SK-MEL-5 (cell line): ENCODE measurements at regions not wholly inside any gene's neighbourhood (a gene's known extent, or its start where the extent isn't known, plus 50 kb on each side); places are given as distances from the start of the nearest gene placed in this dataset.

Source experiments
- DNase-seq: peaks from one replicate; pipeline ENCODE4 v3.0.0-alpha.2; 2016; ENCODE audit warnings: low read depth, low spot score
- in situ Hi-C: cut with HindIII; loops from 2 replicates; pipeline ENCODE4 v1.10.0; 2016; ENCODE audit warnings: low sequenced_read_pairs, high pct_unique_total_duplicates, low pct_unique_long_range_greater_than_20kb

DNA sequence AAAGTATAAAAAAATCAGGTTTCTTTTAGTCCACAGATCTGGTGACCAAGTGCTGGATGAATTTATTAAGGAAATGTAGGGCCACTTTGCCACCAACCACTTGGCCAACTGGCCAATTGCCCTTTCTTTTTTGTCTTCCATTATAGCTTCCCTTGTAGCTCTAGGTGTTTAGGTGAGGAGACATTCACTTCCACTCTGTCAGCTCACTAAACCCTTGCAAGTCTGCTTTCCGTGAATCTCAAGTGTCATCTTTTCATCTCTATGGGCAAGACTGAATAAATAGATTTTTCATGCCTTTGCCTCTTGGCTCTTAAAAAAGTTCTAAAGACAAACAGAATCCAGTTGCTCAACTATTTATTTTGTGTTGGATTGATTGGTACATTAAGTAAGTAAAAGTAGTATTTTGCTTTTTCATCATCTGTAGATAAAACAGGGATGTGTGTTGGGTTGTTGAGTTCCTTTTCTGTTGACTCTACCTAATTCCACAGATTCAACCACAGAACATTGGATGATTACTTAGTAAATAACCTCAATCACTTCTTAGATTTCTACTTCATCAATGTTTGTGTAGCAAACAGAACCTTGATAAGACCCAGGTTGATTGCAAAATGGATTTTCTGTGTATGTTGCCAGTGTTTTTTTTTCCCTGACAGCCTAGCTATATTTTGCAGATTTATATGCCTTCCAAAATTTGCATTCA, 68.1 kb upstream of the GRXCR1 start:
- in situ Hi-C loops, result no loop called here
- DNase-seq, result no peak

GRCh38 chr4:42821230-42821629, 71.3 kb upstream of the GRXCR1 start:
- in situ Hi-C loops, result no loop called here
- DNase-seq, result no peak

DNA sequence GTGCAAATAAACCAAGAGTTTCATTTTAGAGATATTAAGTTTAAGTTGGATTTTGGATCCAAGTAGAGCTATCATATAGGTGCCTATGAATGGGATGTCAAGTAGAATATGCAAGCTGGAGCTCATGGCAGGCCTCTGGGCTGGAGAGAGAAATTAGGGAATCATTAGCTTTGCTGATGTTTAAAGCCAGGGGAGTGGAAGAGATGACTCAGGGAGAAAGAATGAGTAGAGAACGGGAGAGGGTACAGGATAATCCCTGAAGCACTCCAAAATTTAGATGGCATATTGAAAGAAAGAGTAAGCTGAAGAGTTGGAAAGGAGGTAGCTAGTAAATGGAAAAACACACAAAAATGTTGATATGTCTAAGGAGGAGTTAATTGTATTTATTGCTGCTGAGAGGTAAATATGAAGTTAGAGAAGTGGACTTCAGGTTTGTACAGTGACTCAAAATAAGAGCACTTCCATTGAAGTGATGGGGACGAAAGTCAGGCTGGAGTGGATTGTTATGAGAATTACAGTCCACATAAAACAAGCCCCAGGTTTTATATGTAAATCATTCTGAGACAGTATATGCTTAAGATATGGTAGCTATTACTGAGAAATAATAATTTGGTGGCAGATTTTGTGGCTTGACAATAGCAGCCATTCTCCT, 72.5 kb upstream of the GRXCR1 start:
- in situ Hi-C loops, result no loop called here
- no peak for DNase-seq

DNA sequence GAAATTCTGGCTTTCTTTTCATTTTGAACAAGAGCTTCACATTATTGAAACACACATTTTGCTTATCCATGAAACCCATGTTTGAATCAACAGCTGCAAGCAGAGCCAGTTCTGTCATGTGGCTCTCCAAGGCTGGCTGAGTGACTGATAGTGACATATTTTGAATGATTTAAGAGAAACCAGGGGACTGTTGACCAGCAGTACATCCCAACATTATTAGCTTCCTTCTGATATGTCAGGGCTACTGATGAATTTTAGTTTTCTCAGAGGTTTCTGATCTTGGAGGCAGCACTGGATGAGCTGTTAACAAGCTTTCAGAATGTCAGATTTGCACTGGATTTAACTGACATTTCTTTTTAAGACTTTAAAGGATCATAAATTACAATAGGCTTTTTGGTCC, 74.6 kb upstream of the GRXCR1 start:
- in situ Hi-C loops, result no loop called here
- no peak for DNase-seq

- in situ Hi-C loops, result no loop called here
- DNase-seq, result no peak
These were observed 75.6 kb upstream of the GRXCR1 start for GRCh38 chr4:42816880-42817400.

- in situ Hi-C loops, result no loop called here
- DNase-seq, result no peak
These were observed 76.2 kb upstream of the GRXCR1 start for GRCh38 chr4:42816189-42816879.

- in situ Hi-C loops, result no loop called here
- DNase-seq, result no peak
These were observed 83.0 kb upstream of the GRXCR1 start for GRCh38 chr4:42809419-42810084.

GRCh38 chr4:42806303-42806835, 86.1 kb upstream of the GRXCR1 start:
- DNase-seq, result no peak
- in situ Hi-C loops, result no loop called here

GRCh38 chr4:42789041-42789567, 103.4 kb upstream of the GRXCR1 start:
- no peak for DNase-seq
- in situ Hi-C loops, result no loop called here

DNA sequence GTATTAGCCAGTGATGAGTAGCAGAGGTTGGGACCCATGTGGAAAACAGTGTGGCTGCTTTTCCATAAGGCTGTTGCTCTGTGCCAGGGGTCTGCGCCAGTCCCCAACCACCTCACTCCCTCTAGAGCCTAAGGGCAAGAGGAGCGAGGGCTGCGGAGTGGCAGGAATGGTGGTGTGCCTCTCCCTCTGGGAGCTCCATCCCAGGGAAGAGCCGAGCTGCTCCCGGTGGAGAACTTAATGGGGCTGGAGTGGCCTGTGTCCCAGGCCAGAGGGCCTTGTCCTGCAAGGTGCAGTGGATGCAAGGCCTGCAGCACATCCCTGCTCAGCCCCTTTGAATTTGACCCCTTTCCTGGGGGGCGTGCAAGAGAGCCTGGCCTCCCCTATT, 105.4 kb upstream of the GRXCR1 start:
- no peak for DNase-seq
- in situ Hi-C loops, result no loop called here

DNA sequence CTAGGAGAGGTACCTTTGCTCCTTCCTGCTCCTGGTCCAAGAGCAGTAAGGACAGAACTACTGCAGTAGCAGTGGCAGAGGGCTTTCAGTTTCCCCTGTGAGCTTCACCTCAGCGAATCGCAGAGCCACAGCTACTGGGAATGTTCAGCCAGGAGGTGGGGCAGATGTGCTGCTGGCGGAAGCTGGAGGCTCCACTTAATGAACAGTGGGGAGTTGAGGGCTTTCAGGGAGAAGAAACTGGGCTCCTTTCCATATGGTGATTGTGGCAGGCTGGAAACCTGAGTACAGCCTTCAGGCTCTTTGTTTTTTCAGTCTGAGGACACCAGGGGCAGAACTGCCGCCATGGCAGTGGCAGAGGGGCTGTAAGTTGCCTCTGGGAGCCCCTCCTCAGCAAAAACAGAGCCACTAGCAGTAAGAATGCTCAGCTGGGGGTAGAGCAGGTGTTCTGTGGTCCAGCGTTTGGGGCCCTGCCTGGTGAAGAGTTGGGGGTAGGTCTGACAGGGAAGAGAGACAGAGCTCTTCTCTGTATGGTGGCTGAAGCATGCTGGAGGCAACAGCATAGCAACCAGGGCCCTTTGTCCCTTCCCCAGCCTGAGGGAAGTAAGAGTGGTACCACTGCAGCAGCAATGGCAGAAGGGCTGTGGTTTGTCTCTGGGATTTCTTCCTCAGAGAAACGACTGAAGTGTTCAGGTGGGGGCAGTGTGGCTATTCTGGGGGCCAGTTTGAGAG, 106.0 kb upstream of the GRXCR1 start:
- DNase-seq, result no peak
- in situ Hi-C loops, result no loop called here

DNA sequence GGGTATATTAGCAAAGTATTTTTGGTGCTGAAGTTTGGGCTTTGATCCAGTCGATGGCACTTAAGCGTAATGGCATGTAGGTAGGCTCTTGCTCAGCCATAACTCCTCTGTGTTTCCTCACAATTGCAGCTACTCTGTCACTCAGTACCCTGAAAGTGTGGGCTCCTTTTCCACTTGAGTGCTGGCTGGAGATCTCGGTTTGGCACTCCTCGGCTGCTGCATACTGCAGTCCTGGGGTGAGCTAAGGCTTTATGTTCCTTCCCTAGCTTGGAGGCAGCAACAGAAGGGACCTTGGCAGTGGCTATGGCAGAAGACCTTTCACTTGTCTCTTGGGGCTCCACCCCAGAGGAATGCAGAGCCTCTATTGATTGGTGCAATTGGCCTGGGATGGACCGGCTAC, 106.7 kb upstream of the GRXCR1 start:
- no peak for DNase-seq
- in situ Hi-C loops, result no loop called here

DNA sequence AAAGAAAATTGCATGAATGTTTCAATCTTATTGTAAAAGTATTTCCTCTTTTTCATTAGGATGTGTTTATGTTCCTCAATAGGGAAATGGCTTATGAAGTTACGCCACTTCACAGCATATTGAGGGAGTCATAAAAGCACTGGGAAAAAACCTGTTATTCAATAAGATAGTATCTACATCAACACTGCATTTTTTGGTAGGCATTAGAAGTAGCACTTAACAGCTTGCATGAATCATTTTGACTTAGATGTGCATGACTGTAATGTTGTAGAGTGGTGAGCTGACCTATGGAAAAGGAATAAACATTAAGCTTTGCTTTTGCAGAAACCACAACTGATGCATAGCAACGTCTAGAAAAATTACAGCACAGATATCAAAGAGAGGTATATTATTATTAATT, 111.2 kb upstream of the GRXCR1 start:
- DNase-seq, result no peak
- in situ Hi-C loops, result no loop called here

DNA sequence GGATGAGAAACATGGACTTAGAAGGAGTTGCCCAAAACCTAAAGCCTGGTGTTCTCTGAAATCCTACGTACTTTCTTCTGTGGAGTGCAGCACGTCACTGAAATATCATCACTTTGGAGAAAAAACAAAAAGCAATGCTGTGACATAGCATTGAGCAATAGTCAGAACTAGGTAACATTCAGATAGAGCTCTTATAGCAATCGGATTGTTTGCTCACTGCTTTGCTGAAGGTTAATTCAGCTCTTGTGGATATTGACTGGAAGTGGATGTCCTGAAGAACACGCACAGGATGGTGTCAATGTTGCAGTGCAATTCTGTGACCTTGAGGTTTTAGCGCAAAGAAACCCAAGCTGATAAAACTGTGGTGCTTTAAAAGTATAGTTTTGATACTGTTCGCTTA, 114.2 kb upstream of the GRXCR1 start:
- in situ Hi-C loops, result no loop called here

GRCh38 chr4:42768125-42768748, 111.3 kb upstream of the ATP8A1 start:
- peak; percentile 2 for DNase-seq
- in situ Hi-C loops, result no loop called here

More for the DNA sequence above, 114.2 kb upstream of the GRXCR1 start:
- no peak for DNase-seq

DNA sequence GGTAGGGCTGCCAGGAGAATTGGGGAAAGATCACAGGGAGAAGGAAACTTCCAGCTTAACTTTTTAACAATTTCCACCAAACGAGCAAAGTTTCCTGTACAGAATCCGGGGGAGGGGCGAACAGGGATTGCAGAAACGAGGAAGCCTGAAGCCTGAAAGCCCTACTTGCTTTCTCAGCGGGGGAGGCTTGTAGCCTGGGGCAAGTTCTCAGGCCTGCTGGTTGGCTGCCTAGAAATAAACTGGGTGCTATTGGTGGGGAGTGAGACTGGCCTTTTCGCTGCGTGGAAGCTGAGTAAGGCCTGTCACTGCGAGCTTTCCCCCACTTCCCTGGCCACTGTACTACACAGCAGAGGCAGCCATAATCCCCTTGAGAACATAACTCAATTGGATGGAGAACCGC, 110.8 kb upstream of the ATP8A1 start:
- in situ Hi-C loops, result no loop called here
- no peak for DNase-seq

DNA sequence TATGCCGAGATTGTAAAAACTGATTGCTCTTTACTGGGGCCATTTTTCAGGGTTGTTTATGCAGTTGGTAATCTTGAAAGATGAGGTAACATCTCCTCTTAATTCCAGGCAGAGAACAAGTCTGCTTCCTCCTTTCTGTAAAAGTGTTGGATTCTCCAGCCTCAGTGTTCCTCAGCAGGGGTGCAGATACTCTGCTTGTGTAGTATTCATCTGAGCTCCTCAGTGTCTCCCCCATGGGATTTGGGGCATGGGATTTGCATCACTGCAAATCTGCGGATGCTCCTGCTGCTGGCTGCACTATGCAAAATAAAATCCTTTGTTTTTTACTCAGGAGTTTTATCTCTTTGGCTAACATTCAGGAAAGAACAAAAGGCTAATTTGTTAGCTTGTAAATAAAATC, 104.9 kb upstream of the ATP8A1 start:
- DNase-seq, result no peak
- in situ Hi-C loops, result no loop called here
